Stomach (tissue), 4 donors: ENCODE measurements at regions not wholly inside any gene's neighbourhood (a gene's known extent, or its start where the extent isn't known, plus 50 kb on each side); places are given as distances from the start of the nearest gene placed in this dataset.

Experiments used
- CTCF ChIP-seq, 7 experiments: fragments of 450-650 bp in 4 of 7; fragments of 200-600 bp in 3 of 7; sonication (generic) in 3 of 7; IDR thresholded peaks; one replicate each; pipeline ENCODE4 v1.5.1; 2016 to 2019; ENCODE audit warnings: antibody characterized with exemption in 7 of 7, control low read depth in 2 of 7, mild to moderate bottlenecking in 1 of 7
- POLR2AphosphoS5 ChIP-seq, 3 donors: sonication (generic); formaldehyde crosslinking; IDR thresholded peaks; one replicate each; pipeline ENCODE4 v1.6.1; 2016; ENCODE audit warnings: antibody characterized with exemption in 3 of 3

GRCh38 chr1:22204057-22204840 lies 61.4 kb upstream of the WNT4 start:
- TF ChIP-seq CTCF (IDR thresholded peaks at IDR 0.05) (no peak), POLR2AphosphoS5 (IDR thresholded peaks at IDR 0.05) (no peak)
